Gastroesophageal sphincter (tissue), 3 donors: ENCODE measurements at regions not wholly inside any gene's neighbourhood (a gene's known extent, or its start where the extent isn't known, plus 50 kb on each side); places are given as distances from the start of the nearest gene placed in this dataset.

Experiments
- CTCF ChIP-seq, 4 experiments: fragments of 200-600 bp in 2 of 4; fragments of 450-650 bp in 2 of 4; sonication (generic) in 1 of 4; IDR thresholded peaks; one replicate each; pipeline ENCODE4 v1.5.1; 2017 to 2019; ENCODE audit warnings: antibody characterized with exemption in 4 of 4, mild to moderate bottlenecking in 2 of 4, moderate library complexity in 2 of 4
- EP300 ChIP-seq: sonication (generic); formaldehyde crosslinking; IDR thresholded peaks from one replicate; pipeline ENCODE4 v1.6.1; 2017; ENCODE audit warnings: antibody characterized with exemption, mild to moderate bottlenecking
- POLR2A ChIP-seq, 2 donors: fragments of 450-650 bp; IDR thresholded peaks; one replicate each; pipeline ENCODE4 v1.6.1; 2017; ENCODE audit warnings: antibody characterized with exemption in 2 of 2, mild to moderate bottlenecking in 2 of 2, moderate library complexity in 1 of 2
- POLR2AphosphoS5 ChIP-seq: sonication (generic); formaldehyde crosslinking; IDR thresholded peaks from one replicate; pipeline ENCODE4 v1.6.1; 2017; ENCODE audit warnings: antibody characterized with exemption

DNA sequence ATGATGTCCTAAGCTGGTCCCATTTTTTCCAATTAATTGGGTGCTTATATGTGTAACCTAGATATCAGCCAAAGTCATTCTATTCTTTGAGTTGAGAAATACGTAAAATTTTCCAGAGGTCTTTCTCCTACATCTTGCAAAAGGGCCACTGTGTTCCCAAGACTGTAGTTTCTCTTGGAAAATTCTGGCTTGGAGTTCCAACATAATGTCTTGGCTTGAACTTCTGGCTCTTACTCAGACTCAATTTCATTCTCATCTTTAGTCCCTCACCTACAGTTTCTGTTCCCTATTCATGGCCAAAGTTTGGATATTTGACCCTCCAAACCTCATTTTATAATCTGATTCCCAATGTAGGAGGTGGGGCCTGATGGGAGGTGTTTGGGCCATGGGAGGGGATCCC lies 201.4 kb upstream of the ARHGEF26 start:
- TF ChIP-seq CTCF (IDR thresholded peaks at IDR 0.05) (no peak), POLR2AphosphoS5 (no peak), POLR2A (IDR thresholded peaks at IDR 0.05) (no peak), EP300 (no peak)
